Calu3 (cell line): ENCODE measurements at regions not wholly inside any gene's neighbourhood (a gene's known extent, or its start where the extent isn't known, plus 50 kb on each side); places are given as distances from the start of the nearest gene placed in this dataset.
"Not testable (repeated sequence)": the region's sequence is repeated elsewhere in the genome, so short reads cannot be mapped to it uniquely, and the experiment has no call there.

ENCODE experiments used
- BruUV-seq: library from RNA; stranded (reverse); fragments of 400-500 nt; replicated peaks from 2 replicates; lab custom pipeline; 2021; lab: Mats Ljungman, UMichigan
- CTCF ChIA-PET: fragments of 300-600 bp; sonication (Branson Sonifier 250); formaldehyde crosslinking; loops from one replicate; lab custom pipeline; 2022; ENCODE audit warnings: antibody characterized with exemption; lab: Charles Lee
- DNase-seq: peaks from one replicate; pipeline ENCODE4 v3.0.0; 2022
- H3K27ac Mint-ChIP-seq: one replicate; pipeline ENCODE4 v1.8.0; 2022; ENCODE audit warnings: mixed read lengths; ENCODE audit not compliant: unreplicated experiment
- H3K27me3 Mint-ChIP-seq: one replicate; pipeline ENCODE4 v1.8.0; 2022; ENCODE audit warnings: mixed read lengths; ENCODE audit not compliant: unreplicated experiment
- H3K36me3 Mint-ChIP-seq: one replicate; pipeline ENCODE4 v1.8.0; 2022; ENCODE audit warnings: mild to moderate bottlenecking, moderate library complexity, mixed read lengths; ENCODE audit not compliant: insufficient read depth, unreplicated experiment
- H3K4me1 Mint-ChIP-seq: one replicate; pipeline ENCODE4 v1.8.0; 2022; ENCODE audit warnings: mild to moderate bottlenecking, low read depth, mixed read lengths; ENCODE audit not compliant: unreplicated experiment
- H3K4me3 Mint-ChIP-seq: one replicate; pipeline ENCODE4 v1.8.0; 2022; ENCODE audit warnings: mild to moderate bottlenecking, low read depth, moderate library complexity, mixed read lengths; ENCODE audit not compliant: unreplicated experiment
- H3K9me3 Mint-ChIP-seq: one replicate; pipeline ENCODE4 v1.8.0; 2022; ENCODE audit warnings: low read depth, mixed read lengths; ENCODE audit not compliant: unreplicated experiment
- intact Hi-C: fragments of 100-400 bp; cut with micrococcal nuclease; formaldehyde crosslinking; loops from one replicate; pipeline ENCODE4 v1.10.0; 2022; ENCODE audit not compliant: unreplicated experiment

- DNase-seq, H3K36me3 Mint-ChIP-seq, H3K27me3 Mint-ChIP-seq, H3K4me3 Mint-ChIP-seq, H3K9me3 Mint-ChIP-seq, CTCF ChIA-PET, intact Hi-C loops, BruUV-seq, H3K4me1 Mint-ChIP-seq, H3K27ac Mint-ChIP-seq: not testable (repeated sequence)
Measured at GRCh38 chr9:39811615-39812014, 456.1 kb downstream of the SPATA31A1 start.

GRCh38 chr9:39828457-39828856, 473.0 kb downstream of the SPATA31A1 start:
- H3K9me3 Mint-ChIP-seq, CTCF ChIA-PET, BruUV-seq, intact Hi-C loops, H3K27ac Mint-ChIP-seq, H3K27me3 Mint-ChIP-seq, H3K4me1 Mint-ChIP-seq, H3K36me3 Mint-ChIP-seq, H3K4me3 Mint-ChIP-seq: not testable (repeated sequence)
- peak; percentile 10 for DNase-seq
